H1 (cell line): ENCODE measurements at regions not wholly inside any gene's neighbourhood (a gene's known extent, or its start where the extent isn't known, plus 50 kb on each side); places are given as distances from the start of the nearest gene placed in this dataset.

Experiments
- CEBPB ChIP-seq: IDR thresholded peaks from 2 replicates; pipeline ENCODE4 v1.6.1; 2012; ENCODE audit warnings: low read depth, low read length
- KDM5A ChIP-seq: fragments of 200-600 bp; IDR thresholded peaks from 2 replicates; pipeline ENCODE4 v1.7.1; 2012; ENCODE audit warnings: mild to moderate bottlenecking, low read length, inconsistent platforms, mixed read lengths
- POLR2A ChIP-seq, 2 experiments: IDR thresholded peaks; 1 replicate in 1 of 2; 2 replicates in 1 of 2; pipeline ENCODE4 v1.6.1; 2011; ENCODE audit warnings: low read depth in 2 of 2, low read length in 2 of 2, mild to moderate bottlenecking in 2 of 2; ENCODE audit errors: control extremely low read depth in 1 of 2
- SIN3A ChIP-seq, 2 experiments: IDR thresholded peaks in 1 of 2; conservative IDR thresholded peaks in 1 of 2; 2 replicates each; pipeline ENCODE4 v1.6.1; 2011 to 2012; ENCODE audit warnings: low read length in 2 of 2, improper control_type of control experiment in 1 of 2, low read depth in 1 of 2, mild to moderate bottlenecking in 1 of 2
- SUZ12 ChIP-seq: fragments of 200-600 bp; sonication (generic); IDR thresholded peaks from 2 replicates; pipeline ENCODE4 v1.6.1; 2012; ENCODE audit warnings: mild to moderate bottlenecking, inconsistent platforms, low read length, moderate library complexity, mixed read lengths
- YY1 ChIP-seq: IDR thresholded peaks from 2 replicates; pipeline ENCODE4 v1.6.1; 2011; ENCODE audit warnings: low read depth, mild to moderate bottlenecking, low read length
- TF ChIP-seq, protein P1 (sequence below): fragments of 300-600 bp; sonication (generic); IDR thresholded peaks from 2 replicates; pipeline ENCODE4 v1.7.1; 2012; ENCODE audit warnings: low read length, moderate library complexity, mild to moderate bottlenecking, inconsistent platforms; ENCODE audit not compliant: insufficient replicate concordance
- TF ChIP-seq, protein P2 (sequence below): IDR thresholded peaks from 2 replicates; pipeline ENCODE4 v1.6.1; 2012; ENCODE audit warnings: inconsistent platforms
- TF ChIP-seq, protein P3 (sequence below), 3 experiments: IDR thresholded peaks; 1 replicate in 2 of 3; 2 replicates in 1 of 3; pipeline versions ENCODE4 v1.5.1 to v1.6.1; 2011; ENCODE audit warnings: low read length in 3 of 3, mild to moderate bottlenecking in 3 of 3, inconsistent platforms in 2 of 3, low read depth in 1 of 3, moderate library complexity in 1 of 3; ENCODE audit not compliant: insufficient read depth in 1 of 3; ENCODE audit errors: control extremely low read depth in 1 of 3

DNA sequence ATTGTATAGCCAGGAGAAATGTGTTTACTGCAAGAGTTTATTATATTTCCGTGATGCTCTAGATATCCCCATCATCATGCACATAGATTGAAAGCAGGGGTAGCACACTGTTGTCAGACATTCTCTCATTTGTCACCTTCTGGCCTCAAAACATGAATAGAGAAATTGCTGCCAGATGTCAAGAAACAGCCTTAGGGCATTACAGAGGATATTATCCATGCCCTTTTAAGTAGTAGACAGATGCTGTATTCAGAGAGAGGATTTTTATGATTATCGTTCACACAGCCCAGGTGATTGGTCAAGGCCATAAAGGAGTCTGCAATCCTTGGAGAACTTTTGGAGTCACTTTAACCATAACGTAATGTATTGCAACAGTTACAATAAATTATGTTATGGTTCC lies 1961.5 kb upstream of the TENM3 start (continued):
- TF ChIP-seq, protein P1, sequence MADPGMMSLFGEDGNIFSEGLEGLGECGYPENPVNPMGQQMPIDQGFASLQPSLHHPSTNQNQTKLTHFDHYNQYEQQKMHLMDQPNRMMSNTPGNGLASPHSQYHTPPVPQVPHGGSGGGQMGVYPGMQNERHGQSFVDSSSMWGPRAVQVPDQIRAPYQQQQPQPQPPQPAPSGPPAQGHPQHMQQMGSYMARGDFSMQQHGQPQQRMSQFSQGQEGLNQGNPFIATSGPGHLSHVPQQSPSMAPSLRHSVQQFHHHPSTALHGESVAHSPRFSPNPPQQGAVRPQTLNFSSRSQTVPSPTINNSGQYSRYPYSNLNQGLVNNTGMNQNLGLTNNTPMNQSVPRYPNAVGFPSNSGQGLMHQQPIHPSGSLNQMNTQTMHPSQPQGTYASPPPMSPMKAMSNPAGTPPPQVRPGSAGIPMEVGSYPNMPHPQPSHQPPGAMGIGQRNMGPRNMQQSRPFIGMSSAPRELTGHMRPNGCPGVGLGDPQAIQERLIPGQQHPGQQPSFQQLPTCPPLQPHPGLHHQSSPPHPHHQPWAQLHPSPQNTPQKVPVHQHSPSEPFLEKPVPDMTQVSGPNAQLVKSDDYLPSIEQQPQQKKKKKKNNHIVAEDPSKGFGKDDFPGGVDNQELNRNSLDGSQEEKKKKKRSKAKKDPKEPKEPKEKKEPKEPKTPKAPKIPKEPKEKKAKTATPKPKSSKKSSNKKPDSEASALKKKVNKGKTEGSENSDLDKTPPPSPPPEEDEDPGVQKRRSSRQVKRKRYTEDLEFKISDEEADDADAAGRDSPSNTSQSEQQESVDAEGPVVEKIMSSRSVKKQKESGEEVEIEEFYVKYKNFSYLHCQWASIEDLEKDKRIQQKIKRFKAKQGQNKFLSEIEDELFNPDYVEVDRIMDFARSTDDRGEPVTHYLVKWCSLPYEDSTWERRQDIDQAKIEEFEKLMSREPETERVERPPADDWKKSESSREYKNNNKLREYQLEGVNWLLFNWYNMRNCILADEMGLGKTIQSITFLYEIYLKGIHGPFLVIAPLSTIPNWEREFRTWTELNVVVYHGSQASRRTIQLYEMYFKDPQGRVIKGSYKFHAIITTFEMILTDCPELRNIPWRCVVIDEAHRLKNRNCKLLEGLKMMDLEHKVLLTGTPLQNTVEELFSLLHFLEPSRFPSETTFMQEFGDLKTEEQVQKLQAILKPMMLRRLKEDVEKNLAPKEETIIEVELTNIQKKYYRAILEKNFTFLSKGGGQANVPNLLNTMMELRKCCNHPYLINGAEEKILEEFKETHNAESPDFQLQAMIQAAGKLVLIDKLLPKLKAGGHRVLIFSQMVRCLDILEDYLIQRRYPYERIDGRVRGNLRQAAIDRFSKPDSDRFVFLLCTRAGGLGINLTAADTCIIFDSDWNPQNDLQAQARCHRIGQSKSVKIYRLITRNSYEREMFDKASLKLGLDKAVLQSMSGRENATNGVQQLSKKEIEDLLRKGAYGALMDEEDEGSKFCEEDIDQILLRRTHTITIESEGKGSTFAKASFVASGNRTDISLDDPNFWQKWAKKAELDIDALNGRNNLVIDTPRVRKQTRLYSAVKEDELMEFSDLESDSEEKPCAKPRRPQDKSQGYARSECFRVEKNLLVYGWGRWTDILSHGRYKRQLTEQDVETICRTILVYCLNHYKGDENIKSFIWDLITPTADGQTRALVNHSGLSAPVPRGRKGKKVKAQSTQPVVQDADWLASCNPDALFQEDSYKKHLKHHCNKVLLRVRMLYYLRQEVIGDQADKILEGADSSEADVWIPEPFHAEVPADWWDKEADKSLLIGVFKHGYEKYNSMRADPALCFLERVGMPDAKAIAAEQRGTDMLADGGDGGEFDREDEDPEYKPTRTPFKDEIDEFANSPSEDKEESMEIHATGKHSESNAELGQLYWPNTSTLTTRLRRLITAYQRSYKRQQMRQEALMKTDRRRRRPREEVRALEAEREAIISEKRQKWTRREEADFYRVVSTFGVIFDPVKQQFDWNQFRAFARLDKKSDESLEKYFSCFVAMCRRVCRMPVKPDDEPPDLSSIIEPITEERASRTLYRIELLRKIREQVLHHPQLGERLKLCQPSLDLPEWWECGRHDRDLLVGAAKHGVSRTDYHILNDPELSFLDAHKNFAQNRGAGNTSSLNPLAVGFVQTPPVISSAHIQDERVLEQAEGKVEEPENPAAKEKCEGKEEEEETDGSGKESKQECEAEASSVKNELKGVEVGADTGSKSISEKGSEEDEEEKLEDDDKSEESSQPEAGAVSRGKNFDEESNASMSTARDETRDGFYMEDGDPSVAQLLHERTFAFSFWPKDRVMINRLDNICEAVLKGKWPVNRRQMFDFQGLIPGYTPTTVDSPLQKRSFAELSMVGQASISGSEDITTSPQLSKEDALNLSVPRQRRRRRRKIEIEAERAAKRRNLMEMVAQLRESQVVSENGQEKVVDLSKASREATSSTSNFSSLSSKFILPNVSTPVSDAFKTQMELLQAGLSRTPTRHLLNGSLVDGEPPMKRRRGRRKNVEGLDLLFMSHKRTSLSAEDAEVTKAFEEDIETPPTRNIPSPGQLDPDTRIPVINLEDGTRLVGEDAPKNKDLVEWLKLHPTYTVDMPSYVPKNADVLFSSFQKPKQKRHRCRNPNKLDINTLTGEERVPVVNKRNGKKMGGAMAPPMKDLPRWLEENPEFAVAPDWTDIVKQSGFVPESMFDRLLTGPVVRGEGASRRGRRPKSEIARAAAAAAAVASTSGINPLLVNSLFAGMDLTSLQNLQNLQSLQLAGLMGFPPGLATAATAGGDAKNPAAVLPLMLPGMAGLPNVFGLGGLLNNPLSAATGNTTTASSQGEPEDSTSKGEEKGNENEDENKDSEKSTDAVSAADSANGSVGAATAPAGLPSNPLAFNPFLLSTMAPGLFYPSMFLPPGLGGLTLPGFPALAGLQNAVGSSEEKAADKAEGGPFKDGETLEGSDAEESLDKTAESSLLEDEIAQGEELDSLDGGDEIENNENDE, result no peak
- no peak for TF ChIP-seq SIN3A (conservative IDR thresholded peaks at IDR 0.05 in 1 of 2, IDR thresholded peaks at IDR 0.05 in 1 of 2; ENCODE audit: low read depth in 1 of 2, low read length in 2 of 2)
- no peak for TF ChIP-seq CEBPB
- TF ChIP-seq, protein P2, sequence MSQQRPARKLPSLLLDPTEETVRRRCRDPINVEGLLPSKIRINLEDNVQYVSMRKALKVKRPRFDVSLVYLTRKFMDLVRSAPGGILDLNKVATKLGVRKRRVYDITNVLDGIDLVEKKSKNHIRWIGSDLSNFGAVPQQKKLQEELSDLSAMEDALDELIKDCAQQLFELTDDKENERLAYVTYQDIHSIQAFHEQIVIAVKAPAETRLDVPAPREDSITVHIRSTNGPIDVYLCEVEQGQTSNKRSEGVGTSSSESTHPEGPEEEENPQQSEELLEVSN, result no peak
- TF ChIP-seq POLR2A (IDR thresholded peaks at IDR 0.05; ENCODE audit: control extremely low read depth in 1 of 2, low read depth in 2 of 2, low read length in 2 of 2), result no peak
- no peak for TF ChIP-seq KDM5A
- TF ChIP-seq SUZ12, result no peak
- TF ChIP-seq, protein P3, sequence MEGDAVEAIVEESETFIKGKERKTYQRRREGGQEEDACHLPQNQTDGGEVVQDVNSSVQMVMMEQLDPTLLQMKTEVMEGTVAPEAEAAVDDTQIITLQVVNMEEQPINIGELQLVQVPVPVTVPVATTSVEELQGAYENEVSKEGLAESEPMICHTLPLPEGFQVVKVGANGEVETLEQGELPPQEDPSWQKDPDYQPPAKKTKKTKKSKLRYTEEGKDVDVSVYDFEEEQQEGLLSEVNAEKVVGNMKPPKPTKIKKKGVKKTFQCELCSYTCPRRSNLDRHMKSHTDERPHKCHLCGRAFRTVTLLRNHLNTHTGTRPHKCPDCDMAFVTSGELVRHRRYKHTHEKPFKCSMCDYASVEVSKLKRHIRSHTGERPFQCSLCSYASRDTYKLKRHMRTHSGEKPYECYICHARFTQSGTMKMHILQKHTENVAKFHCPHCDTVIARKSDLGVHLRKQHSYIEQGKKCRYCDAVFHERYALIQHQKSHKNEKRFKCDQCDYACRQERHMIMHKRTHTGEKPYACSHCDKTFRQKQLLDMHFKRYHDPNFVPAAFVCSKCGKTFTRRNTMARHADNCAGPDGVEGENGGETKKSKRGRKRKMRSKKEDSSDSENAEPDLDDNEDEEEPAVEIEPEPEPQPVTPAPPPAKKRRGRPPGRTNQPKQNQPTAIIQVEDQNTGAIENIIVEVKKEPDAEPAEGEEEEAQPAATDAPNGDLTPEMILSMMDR (IDR thresholded peaks at IDR 0.05; ENCODE audit: control extremely low read depth in 1 of 3, insufficient read depth in 1 of 3, low read depth in 1 of 3, low read length in 3 of 3), result no peak
- no peak for TF ChIP-seq YY1
